Fibroblast of villous mesenchyme (primary cell): ENCODE measurements at regions not wholly inside any gene's neighbourhood (a gene's known extent, or its start where the extent isn't known, plus 50 kb on each side); places are given as distances from the start of the nearest gene placed in this dataset.
A peak's percentile ranks its signal among the peaks of the same experiment; 100 is the strongest.

ENCODE experiments used
- DNase-seq: peaks from one replicate; pipeline ENCODE4 v3.0.0-alpha.2; 2010; ENCODE audit warnings: low read depth
- H3K4me3 ChIP-seq: 2 replicates; pipeline ENCODE4 v1.5.1; 2011; ENCODE audit warnings: low read depth, mild to moderate bottlenecking, low read length
- CTCF ChIP-seq: IDR thresholded peaks from 2 replicates; pipeline ENCODE4 v1.5.1; 2012; ENCODE audit warnings: low read depth, mild to moderate bottlenecking, low read length; ENCODE audit not compliant: insufficient read depth

- TF ChIP-seq CTCF, result no peak
- no peak overlapping the region for H3K4me3 ChIP-seq
- DNase-seq, result no peak
Measured at GRCh38 chr7:48992816-48993215, 68.5 kb downstream of the CDC14C start.

- H3K4me3 ChIP-seq, result no peak overlapping the region
- TF ChIP-seq CTCF, result peak; percentile 33
- peak; percentile 2 for DNase-seq
Measured at GRCh38 chr7:49001610-49002033, 77.3 kb downstream of the CDC14C start.

- no peak for TF ChIP-seq CTCF
- no peak for DNase-seq
- no peak overlapping the region for H3K4me3 ChIP-seq
Measured at GRCh38 chr7:49010717-49011116, 86.4 kb downstream of the CDC14C start.

- no peak overlapping the region for H3K4me3 ChIP-seq
- DNase-seq, result no peak
- TF ChIP-seq CTCF, result no peak
Measured at GRCh38 chr7:49014870-49015269, 90.5 kb downstream of the CDC14C start.

GRCh38 chr7:49020145-49020544 lies 95.8 kb downstream of the CDC14C start:
- TF ChIP-seq CTCF, result no peak
- DNase-seq, result no peak
- no peak overlapping the region for H3K4me3 ChIP-seq

GRCh38 chr7:49022448-49022847 lies 98.1 kb downstream of the CDC14C start:
- TF ChIP-seq CTCF, result no peak
- no peak overlapping the region for H3K4me3 ChIP-seq
- no peak for DNase-seq
